PC-9 (cell line): ENCODE measurements at regions not wholly inside any gene's neighbourhood (a gene's known extent, or its start where the extent isn't known, plus 50 kb on each side); places are given as distances from the start of the nearest gene placed in this dataset.

ENCODE experiments used
- BruUV-seq: library from RNA; stranded (reverse); fragments of 400-500 nt; replicated peaks from 2 replicates; lab custom pipeline; 2021; lab: Mats Ljungman, UMichigan
- CTCF ChIA-PET: fragments of 300-600 bp; sonication (Branson Sonifier 250); formaldehyde crosslinking; loops from one replicate; lab custom pipeline; 2022; ENCODE audit warnings: antibody characterized with exemption; lab: Charles Lee
- POLR2A ChIA-PET: fragments of 300-600 bp; sonication (Branson Sonifier 250); formaldehyde crosslinking; loops from one replicate; lab custom pipeline; 2022; ENCODE audit warnings: antibody characterized with exemption; ENCODE audit not compliant: unreplicated experiment; lab: Charles Lee
- DNase-seq, 2 experiments: peaks; one replicate each; pipeline versions ENCODE4 v3.0.0 to v3.0.0-alpha.2; 2015 to 2022; ENCODE audit warnings: mixed read lengths in 1 of 2
- H2AFZ ChIP-seq: fragments of 200-600 bp; sonication (generic); 2 replicates; pipeline ENCODE4 v1.8.1; 2017; ENCODE audit warnings: antibody characterized with exemption
- H3F3A ChIP-seq: fragments of 200-600 bp; sonication (generic); 2 replicates; pipeline ENCODE4 v1.8.1; 2017; ENCODE audit warnings: antibody characterized with exemption, mild to moderate bottlenecking, low read depth; ENCODE audit not compliant: insufficient read depth
- H3K27ac ChIP-seq: fragments of 200-600 bp; sonication (generic); 2 replicates; pipeline ENCODE4 v1.6.1; 2016; ENCODE audit warnings: mixed run types
- H3K27me3 ChIP-seq: fragments of 200-600 bp; sonication (generic); 2 replicates; pipeline ENCODE4 v1.6.1; 2016; ENCODE audit warnings: low read depth, mixed run types; ENCODE audit not compliant: insufficient read depth
- H3K36me3 ChIP-seq: fragments of 200-600 bp; sonication (generic); 2 replicates; pipeline ENCODE4 v1.6.1; 2016; ENCODE audit warnings: low read depth, mixed run types
- H3K4me1 ChIP-seq: fragments of 200-600 bp; sonication (generic); replicated peaks from 2 replicates; pipeline ENCODE4 v1.6.1; 2016; ENCODE audit warnings: mixed run types; ENCODE audit not compliant: insufficient read depth
- H3K4me2 ChIP-seq: fragments of 200-600 bp; sonication (generic); 2 replicates; pipeline ENCODE4 v1.6.1; 2017; ENCODE audit warnings: mixed run types
- H3K4me3 ChIP-seq: fragments of 200-600 bp; sonication (generic); 2 replicates; pipeline ENCODE4 v1.6.1; 2016; ENCODE audit warnings: mixed run types
- H3K79me2 ChIP-seq: fragments of 200-600 bp; sonication (generic); 2 replicates; pipeline ENCODE4 v1.6.1; 2017; ENCODE audit warnings: low read depth, mixed run types
- H3K9me2 ChIP-seq: fragments of 200-600 bp; sonication (generic); 2 replicates; pipeline ENCODE4 v1.8.1; 2017; ENCODE audit warnings: mild to moderate bottlenecking; ENCODE audit not compliant: insufficient read depth
- H3K9me3 ChIP-seq: fragments of 200-600 bp; sonication (generic); 2 replicates; pipeline ENCODE4 v1.8.1; 2016; ENCODE audit warnings: low read depth; ENCODE audit not compliant: insufficient read depth
- H4K20me1 ChIP-seq: fragments of 200-600 bp; sonication (generic); 2 replicates; pipeline ENCODE4 v1.8.1; 2017; ENCODE audit not compliant: insufficient read depth
- CTCF ChIP-seq: fragments of 200-600 bp; sonication (generic); conservative IDR thresholded peaks from 2 replicates; pipeline ENCODE4 v1.6.1; 2017; ENCODE audit warnings: mixed run types, antibody characterized with exemption, mild to moderate bottlenecking, moderate library complexity
- EZH2 ChIP-seq: fragments of 200-600 bp; sonication (generic); IDR thresholded peaks from 2 replicates; pipeline ENCODE4 v1.8.0; 2017; ENCODE audit warnings: antibody characterized with exemption, low read depth
- intact Hi-C: fragments of 100-400 bp; cut with micrococcal nuclease; formaldehyde crosslinking; loops from one replicate; pipeline ENCODE4 v1.10.0; 2022; ENCODE audit not compliant: unreplicated experiment

GRCh38 chr2:163264341-163264740 lies 425.8 kb upstream of the KCNH7 start:
- Histone ChIP-seq H3F3A (no peaks in the 10 kb centered on the region), H2AFZ (no peak overlapping the region), H3K9me3 (peaks cover 3% of the 10 kb centered on the region; the same call in 1 of the 2 replicates), H3K9me2 (no peaks in the 10 kb centered on the region), H3K27ac (no peak overlapping the region), H3K4me1 (0 out of 2 replicates have a peak, but pooled peaks cover 4% of the 10 kb centered on the region), H3K27me3 (no peaks in the 10 kb centered on the region), H3K4me3 (no peak overlapping the region), H4K20me1 (no peaks in the 10 kb centered on the region), H3K36me3 (no peaks in the 10 kb centered on the region), H3K4me2 (no peak overlapping the region), H3K79me2 (no peaks in the 10 kb centered on the region)
- POLR2A ChIA-PET = no interaction called here
- CTCF ChIA-PET = no interaction called here
- no peak for DNase-seq
- TF ChIP-seq CTCF (no peak), EZH2 (no peak)
- BruUV-seq = no TSS peak
- intact Hi-C loops = no loop called here

- intact Hi-C loops = no loop called here
- Histone ChIP-seq H3K27ac (no peak overlapping the region), H3K9me2 (no peaks in the 10 kb centered on the region), H3K4me1 (no peaks in the 10 kb centered on the region), H3K9me3 (no peaks in the 10 kb centered on the region), H4K20me1 (no peaks in the 10 kb centered on the region), H3K4me3 (no peak overlapping the region), H3F3A (no peaks in the 10 kb centered on the region), H2AFZ (no peak overlapping the region), H3K36me3 (no peaks in the 10 kb centered on the region), H3K27me3 (no peaks in the 10 kb centered on the region), H3K4me2 (no peak overlapping the region), H3K79me2 (no peaks in the 10 kb centered on the region)
- DNase-seq = no peak
- ChIA-PET CTCF (no interaction called here), POLR2A (no interaction called here)
- no peak for TF ChIP-seq CTCF
- TF ChIP-seq EZH2 = no peak
- no TSS peak for BruUV-seq
Measured at GRCh38 chr2:163259489-163259888, 420.9 kb upstream of the KCNH7 start.

GRCh38 chr2:163255086-163255485 lies 416.5 kb upstream of the KCNH7 start:
- Histone ChIP-seq H3K9me2 (no peaks in the 10 kb centered on the region), H3K4me1 (no peaks in the 10 kb centered on the region), H3K4me3 (no peak overlapping the region), H3K79me2 (no peaks in the 10 kb centered on the region), H3F3A (no peaks in the 10 kb centered on the region), H2AFZ (no peak overlapping the region), H3K27me3 (no peaks in the 10 kb centered on the region), H3K27ac (no peak overlapping the region), H3K9me3 (no peaks in the 10 kb centered on the region), H3K4me2 (no peak overlapping the region), H4K20me1 (no peaks in the 10 kb centered on the region), H3K36me3 (no peaks in the 10 kb centered on the region)
- ChIA-PET POLR2A (no interaction called here), CTCF (no interaction called here)
- intact Hi-C loops = no loop called here
- BruUV-seq = no TSS peak
- no peak for DNase-seq
- TF ChIP-seq CTCF (no peak), EZH2 (no peak)
